ENCODE measurements at regions not wholly inside any gene's neighbourhood (a gene's known extent, or its start where the extent isn't known, plus 50 kb on each side); places are given as distances from the start of the nearest gene placed in this dataset.
A peak's percentile ranks its signal among the peaks of the same experiment; 100 is the strongest.

- POLR2A ChIA-PET = no interaction called here
- TF ChIP-seq CTCF (IDR thresholded peaks at IDR 0.05; ENCODE audit: control extremely low read depth, extremely low read depth, low read depth, missing control alignments) = peak; percentile 59
- DNase-seq (ENCODE audit: extremely low spot score) = peak; percentile 50
- CTCF ChIA-PET = interaction anchor here (0.7 to 4.4 kb wide), 12 partner anchors 9 to 1483 kb away, joined by 3 to 29 read pairs (median 3); no protein-coding TSS in a partner anchor
These were observed 51.0 kb upstream of the TFAP2A start for GRCh38 chr6:10465629-10466499.
